Esophagus (tissue), 2 donors: ENCODE measurements at regions not wholly inside any gene's neighbourhood (a gene's known extent, or its start where the extent isn't known, plus 50 kb on each side); places are given as distances from the start of the nearest gene placed in this dataset.

Source experiments
- H3K27ac ChIP-seq, 2 donors: one replicate each; pipeline ENCODE4 v1.5.1; 2013; ENCODE audit warnings: low read depth in 2 of 2, mild to moderate bottlenecking in 2 of 2, inconsistent platforms in 1 of 2, low read length in 1 of 2, moderate library complexity in 1 of 2
- H3K27me3 ChIP-seq, 2 donors: one replicate each; pipeline ENCODE4 v1.6.1; 2013; ENCODE audit warnings: low read length in 2 of 2, control low read depth in 1 of 2, mild to moderate bottlenecking in 1 of 2; ENCODE audit not compliant: insufficient read depth in 2 of 2, control insufficient read depth in 1 of 2
- H3K36me3 ChIP-seq, 2 donors: one replicate each; pipeline ENCODE4 v1.6.1; 2013; ENCODE audit warnings: low read length in 1 of 2; ENCODE audit not compliant: control insufficient read depth in 2 of 2, insufficient read depth in 2 of 2
- H3K4me1 ChIP-seq, 2 donors: one replicate each; pipeline ENCODE4 v1.6.1; 2013; ENCODE audit warnings: low read length in 1 of 2; ENCODE audit not compliant: control insufficient read depth in 2 of 2, insufficient read depth in 2 of 2
- H3K4me3 ChIP-seq, 2 donors: one replicate each; pipeline ENCODE4 v1.5.1; 2013; ENCODE audit warnings: low read length in 2 of 2, mild to moderate bottlenecking in 2 of 2, low read depth in 1 of 2, moderate library complexity in 1 of 2
- H3K9me3 ChIP-seq, 2 donors: one replicate each; pipeline ENCODE4 v1.6.1; 2013; ENCODE audit warnings: mild to moderate bottlenecking in 2 of 2, low read depth in 1 of 2, low read length in 1 of 2, moderate library complexity in 1 of 2; ENCODE audit not compliant: control insufficient read depth in 2 of 2, insufficient read depth in 1 of 2
- WGBS, 2 donors: extraction: QIAGEN DNeasy Blood & Tissue Kit; methylation state at CpG; one replicate each; pipeline ENCODE4 v1.1.7; 2013; 5-methylcytosine and 5-hydroxymethylcytosine counted together
- donor health status: healthy with polysubstance abuse.
- donor health status: Bipolar disorder and iron deficiency.

DNA sequence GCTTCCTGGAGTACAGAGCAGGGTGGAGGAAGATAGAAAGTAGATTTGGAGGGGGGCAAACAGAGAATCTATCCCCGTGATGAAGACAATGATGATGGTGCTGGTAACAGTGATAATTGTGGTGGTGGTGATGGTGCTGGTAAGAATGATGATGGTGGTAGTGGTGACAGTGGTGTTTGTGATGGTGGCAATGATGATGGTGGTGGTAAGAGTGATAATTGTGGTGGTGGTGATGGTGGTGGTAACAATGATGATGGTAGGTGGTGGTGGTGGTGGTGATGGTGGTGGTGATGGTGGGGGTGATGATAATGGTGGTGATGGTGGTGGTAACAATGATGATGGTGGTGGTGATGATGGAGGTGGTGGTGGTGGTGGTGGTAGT is 169.8 kb downstream of the TSHZ3 start:
- no peak overlapping the region for H3K27ac ChIP-seq
- WGBS, 2 donors, result 81 to 86% methylated on average over 1 of the region's 1 CpG

DNA sequence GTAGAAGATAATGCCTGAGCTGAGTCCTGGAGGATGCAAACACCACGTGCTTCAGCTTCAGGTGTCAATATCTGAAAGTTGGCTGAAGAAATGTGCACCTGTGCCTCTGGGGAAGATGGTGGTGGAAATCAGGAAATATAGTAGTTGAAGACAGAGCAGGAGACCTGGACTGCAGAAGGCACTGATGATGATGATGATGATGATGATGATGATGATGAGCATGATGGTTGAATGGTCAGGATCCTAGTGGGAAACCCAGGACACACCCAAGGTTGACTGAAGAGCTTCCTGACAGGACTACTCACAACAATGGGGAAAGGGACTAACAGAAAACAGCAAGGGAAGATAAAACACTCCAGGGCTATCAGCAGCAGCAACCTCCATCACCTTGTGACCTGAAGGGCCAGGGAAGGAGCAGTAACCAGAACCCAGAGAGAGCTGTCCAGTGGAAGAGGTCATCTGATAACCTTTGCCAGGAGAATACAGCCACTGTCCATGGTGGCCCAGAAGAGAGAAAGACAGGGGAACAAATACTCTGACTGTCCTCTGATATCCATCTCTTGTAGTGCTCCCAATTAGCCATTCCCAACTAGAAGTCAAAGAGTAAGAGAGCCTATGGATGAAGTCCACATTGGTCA is 170.3 kb downstream of the TSHZ3 start:
- Histone ChIP-seq H3K27me3 (no peaks in the 10 kb centered on the region), H3K4me1 (no peaks in the 10 kb centered on the region), H3K36me3 (no peaks in the 10 kb centered on the region), H3K9me3 (no peaks in the 10 kb centered on the region), H3K27ac (no peak overlapping the region), H3K4me3 (no peak overlapping the region)
- 65 to 81% methylated on average over 1 of the region's 1 CpG for WGBS, 2 donors

More for the DNA sequence above, 169.8 kb downstream of the TSHZ3 start:
- no peak overlapping the region for H3K4me3 ChIP-seq
- no peaks in the 10 kb centered on the region for H3K36me3 ChIP-seq
- no peaks in the 10 kb centered on the region for H3K4me1 ChIP-seq
- H3K9me3 ChIP-seq, result no peaks in the 10 kb centered on the region
- H3K27me3 ChIP-seq, result no peaks in the 10 kb centered on the region

DNA sequence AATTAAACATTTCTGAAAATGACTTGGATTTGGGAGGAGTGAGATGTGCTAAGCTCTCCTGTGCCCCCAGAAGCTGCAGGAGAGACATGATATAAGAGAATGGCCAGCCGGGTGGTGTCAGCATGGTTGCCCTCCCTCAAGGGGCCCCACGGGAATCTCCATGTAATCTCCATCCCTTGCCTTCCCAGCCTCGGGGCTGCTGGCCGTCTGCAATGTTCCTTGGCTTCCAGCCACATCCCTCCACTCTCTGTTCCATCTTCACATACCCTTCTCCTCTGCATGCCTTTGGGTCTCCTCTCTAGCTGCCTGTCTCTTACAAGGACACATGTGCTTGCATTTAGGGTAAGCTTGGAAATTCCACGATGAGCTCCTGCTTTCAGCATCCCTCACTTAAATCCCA is 172.0 kb downstream of the TSHZ3 start:
- 45 to 48% methylated on average over 5 of the region's 5 CpGs for WGBS, 2 donors
- H3K9me3 ChIP-seq, result no peaks in the 10 kb centered on the region
- no peak overlapping the region for H3K27ac ChIP-seq

DNA sequence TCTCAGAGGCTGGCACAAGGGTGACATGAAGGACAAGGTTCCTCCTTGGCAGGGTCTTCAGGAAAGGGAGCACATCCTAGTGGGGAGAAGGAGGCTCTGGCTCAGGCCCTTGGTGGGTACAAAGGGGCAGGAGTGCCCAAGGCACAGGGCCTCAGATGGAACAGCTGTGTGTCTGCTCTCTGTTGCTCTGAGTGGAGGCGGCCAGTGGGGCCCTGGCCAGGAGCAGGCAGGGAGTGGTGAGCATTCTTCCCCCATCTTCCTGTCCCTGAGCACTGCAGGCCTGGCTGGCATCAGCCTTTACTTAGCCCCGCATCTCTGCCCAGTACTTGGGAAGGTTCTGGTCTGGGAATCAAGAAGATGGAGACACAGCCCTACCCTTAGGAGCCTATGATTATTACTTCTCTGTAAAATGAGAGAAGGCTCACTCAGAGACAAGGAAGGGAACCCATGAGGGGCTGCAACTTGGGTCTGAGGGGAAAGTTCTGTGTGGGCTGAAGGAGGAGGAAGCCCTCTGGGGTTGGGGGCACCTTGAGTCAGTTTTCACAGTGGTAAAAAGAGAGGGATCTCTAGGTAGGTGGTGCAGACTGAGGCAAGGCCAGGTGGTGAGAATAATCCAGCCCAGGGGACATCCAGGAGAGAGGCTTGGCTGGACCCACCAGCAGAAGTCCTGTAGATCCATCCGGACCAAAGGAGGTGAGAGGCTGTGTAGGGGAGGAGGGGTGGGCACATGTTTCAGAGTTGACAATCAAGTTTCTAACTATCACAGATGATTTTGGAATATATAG is 173.5 kb downstream of the TSHZ3 start:
- no peak overlapping the region for H3K4me3 ChIP-seq
- no peak overlapping the region for H3K27ac ChIP-seq
- H3K4me1 ChIP-seq, result no peaks in the 10 kb centered on the region
- H3K36me3 ChIP-seq, result no peaks in the 10 kb centered on the region
- no peaks in the 10 kb centered on the region for H3K27me3 ChIP-seq
- WGBS, 2 donors, result 87 to 94% methylated on average over 3 of the region's 3 CpGs
- H3K9me3 ChIP-seq, result no peaks in the 10 kb centered on the region

More for the DNA sequence above, 172.0 kb downstream of the TSHZ3 start:
- no peaks in the 10 kb centered on the region for H3K4me1 ChIP-seq
- H3K4me3 ChIP-seq, result no peak overlapping the region
- H3K27me3 ChIP-seq, result no peaks in the 10 kb centered on the region
- no peaks in the 10 kb centered on the region for H3K36me3 ChIP-seq

DNA sequence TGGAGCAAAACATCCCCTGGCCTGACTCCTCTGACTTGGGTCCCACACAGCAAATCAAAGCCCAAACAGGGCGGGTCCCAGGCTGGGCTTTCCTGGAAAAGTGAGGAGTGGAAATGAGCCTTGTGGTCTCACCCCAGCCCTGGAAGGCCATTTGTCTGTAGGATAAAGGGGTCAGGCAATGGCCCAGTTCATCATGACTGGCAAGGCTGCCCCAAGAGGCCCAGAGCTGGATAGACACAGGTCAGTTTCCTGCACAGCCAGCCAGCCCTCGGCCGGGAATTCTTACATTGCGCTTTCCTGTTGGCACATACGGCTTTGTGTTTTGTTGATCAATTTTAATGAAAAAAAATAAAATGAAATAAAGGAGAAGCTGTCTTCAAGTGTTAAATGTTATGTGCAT is 174.3 kb downstream of the TSHZ3 start:
- WGBS, 2 donors, result 80 to 84% methylated on average over 5 of the region's 5 CpGs
- no peaks in the 10 kb centered on the region for H3K4me1 ChIP-seq
- no peak overlapping the region for H3K4me3 ChIP-seq
- H3K27ac ChIP-seq, result no peak overlapping the region
- no peaks in the 10 kb centered on the region for H3K9me3 ChIP-seq
- no peaks in the 10 kb centered on the region for H3K27me3 ChIP-seq
- H3K36me3 ChIP-seq, result no peaks in the 10 kb centered on the region

DNA sequence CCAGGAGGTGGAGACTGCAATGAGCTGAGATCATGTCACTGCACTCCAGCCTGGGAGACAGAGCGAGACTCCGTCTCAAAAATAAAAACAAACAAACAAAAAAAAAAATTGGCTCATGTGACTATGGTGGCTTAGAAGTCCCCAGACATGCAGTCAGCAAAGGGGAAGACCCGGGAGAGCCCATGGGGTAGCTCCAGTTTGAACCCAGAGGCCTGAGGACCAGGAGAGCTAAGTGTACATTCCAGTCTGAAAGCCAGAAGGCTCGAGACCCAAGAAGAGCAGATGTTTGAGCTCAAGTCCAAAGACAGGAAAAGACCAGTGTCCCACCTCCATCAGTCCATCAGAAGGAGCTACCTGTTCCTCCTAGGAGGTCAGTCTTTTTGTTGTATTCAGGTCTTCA is 175.2 kb downstream of the TSHZ3 start:
- Histone ChIP-seq H3K27me3 (no peaks in the 10 kb centered on the region), H3K36me3 (no peaks in the 10 kb centered on the region)
- WGBS, 2 donors, result 77 to 80% methylated on average over 4 of the region's 4 CpGs

DNA sequence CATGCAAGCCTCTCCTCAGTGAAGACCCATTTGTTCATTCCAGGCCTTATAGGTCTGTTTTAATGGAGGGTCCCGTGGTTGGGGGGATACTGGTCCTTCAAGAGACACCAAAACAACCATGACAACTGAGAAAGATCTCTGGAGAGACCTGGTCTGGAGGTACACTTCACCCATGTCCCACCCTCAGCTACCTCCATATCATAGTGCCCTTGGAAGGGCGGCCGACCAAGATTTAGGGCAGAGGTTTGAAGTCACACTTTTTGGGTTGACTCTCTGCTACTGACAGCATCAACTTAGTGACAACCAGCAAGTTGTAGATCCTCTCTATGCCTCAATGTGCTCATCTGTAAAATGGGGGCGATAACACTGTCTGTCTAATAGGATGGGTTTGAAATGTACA is 177.3 kb downstream of the TSHZ3 start:
- Histone ChIP-seq H3K36me3 (no peaks in the 10 kb centered on the region), H3K4me3 (no peak overlapping the region), H3K4me1 (no peaks in the 10 kb centered on the region), H3K9me3 (no peaks in the 10 kb centered on the region), H3K27me3 (no peaks in the 10 kb centered on the region), H3K27ac (no peak overlapping the region)
- WGBS, 2 donors, result 88% methylated on average over 4 of the region's 4 CpGs

More for the DNA sequence above, 175.2 kb downstream of the TSHZ3 start:
- Histone ChIP-seq H3K9me3 (no peaks in the 10 kb centered on the region), H3K27ac (no peak overlapping the region), H3K4me3 (no peak overlapping the region), H3K4me1 (no peaks in the 10 kb centered on the region)

DNA sequence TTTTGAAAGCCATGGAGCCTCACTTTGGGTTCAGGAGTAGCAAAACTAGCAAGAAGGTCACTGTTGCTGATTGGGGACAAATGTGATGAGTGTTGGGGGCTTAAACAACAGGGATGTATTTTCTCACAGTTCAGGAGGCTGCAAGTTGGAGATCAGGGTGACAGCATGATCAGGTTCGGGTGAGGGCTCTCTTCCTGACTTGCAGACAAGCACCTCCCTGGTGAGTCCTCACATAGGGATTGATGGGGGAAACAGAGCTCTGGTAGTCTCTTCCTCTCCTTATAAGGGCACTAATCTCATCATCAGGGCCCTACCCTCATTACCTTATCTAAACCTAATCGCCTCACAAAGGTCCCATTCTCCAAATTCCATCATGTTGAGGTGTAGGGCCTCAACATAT is 179.2 kb downstream of the TSHZ3 start:
- no peak overlapping the region for H3K4me3 ChIP-seq
- no peaks in the 10 kb centered on the region for H3K36me3 ChIP-seq
- H3K27ac ChIP-seq, result no peak overlapping the region
- no peaks in the 10 kb centered on the region for H3K27me3 ChIP-seq
- WGBS, 2 donors, result 61 to 78% methylated on average over 2 of the region's 2 CpGs
- no peaks in the 10 kb centered on the region for H3K4me1 ChIP-seq
- no peaks in the 10 kb centered on the region for H3K9me3 ChIP-seq

DNA sequence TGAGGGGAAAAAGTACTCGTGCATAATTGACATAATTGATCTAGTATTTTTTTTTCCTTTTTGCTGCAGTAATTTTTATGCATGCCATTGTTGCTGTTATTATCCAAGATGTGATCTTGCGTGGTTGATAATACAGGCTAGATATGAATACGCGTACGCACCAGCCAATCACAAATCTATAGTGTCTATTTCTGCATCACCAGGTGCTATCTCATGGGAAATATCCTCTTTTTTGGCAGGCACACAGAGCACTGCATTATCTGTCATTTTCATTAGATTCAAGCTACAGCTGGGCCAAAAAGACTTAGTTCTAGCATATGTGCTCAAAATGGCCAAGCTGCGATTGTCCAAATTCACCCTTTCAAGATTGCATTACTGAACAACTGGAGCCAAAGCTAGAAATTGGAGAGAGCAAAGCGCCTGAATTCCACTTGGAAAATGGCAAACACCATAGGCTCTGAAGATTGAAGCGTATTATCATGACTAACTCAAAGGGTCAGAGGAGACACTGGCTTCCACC is 181.1 kb downstream of the TSHZ3 start:
- Histone ChIP-seq H3K4me1 (peaks cover 0 to 2% of the 10 kb centered on the region in 2 donors), H3K36me3 (no peaks in the 10 kb centered on the region), H3K9me3 (no peaks in the 10 kb centered on the region), H3K27ac (no peak overlapping the region), H3K4me3 (no peak overlapping the region), H3K27me3 (no peaks in the 10 kb centered on the region)
- 76 to 77% methylated on average over 8 of the region's 8 CpGs for WGBS, 2 donors

DNA sequence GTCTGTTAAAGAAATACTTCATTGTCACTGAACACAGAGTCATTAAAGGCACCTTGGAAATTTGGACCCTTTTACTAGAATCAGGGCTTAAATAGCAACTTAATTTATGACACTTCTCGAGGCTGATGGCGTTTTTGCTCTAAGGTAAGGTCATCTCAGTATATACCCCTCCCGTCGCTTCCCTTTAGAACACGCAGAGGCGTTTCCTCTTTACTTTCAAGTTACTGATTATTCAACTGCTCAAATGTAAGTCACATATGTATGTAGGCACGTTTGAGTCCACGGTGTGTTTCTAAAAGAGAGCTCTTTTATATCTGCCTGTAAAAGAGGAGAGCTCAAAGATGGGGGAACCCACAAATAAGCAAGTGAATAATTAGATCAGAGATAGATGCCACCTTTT is 181.5 kb downstream of the TSHZ3 start:
- no peaks in the 10 kb centered on the region for H3K27me3 ChIP-seq
- 32 to 46% methylated on average over 8 of the region's 8 CpGs for WGBS, 2 donors
- no peak overlapping the region for H3K27ac ChIP-seq
- H3K4me1 ChIP-seq, result peaks cover 0 to 2% of the 10 kb centered on the region in 2 donors
- H3K9me3 ChIP-seq, result no peaks in the 10 kb centered on the region
- H3K4me3 ChIP-seq, result no peak overlapping the region
- no peaks in the 10 kb centered on the region for H3K36me3 ChIP-seq
